ENCODE measurements at regions not wholly inside any gene's neighbourhood (a gene's known extent, or its start where the extent isn't known, plus 50 kb on each side); places are given as distances from the start of the nearest gene placed in this dataset.

- H3K27ac ChIP-seq, result no peak overlapping the region
- no peak for DNase-seq
- H3K9ac ChIP-seq (ENCODE audit: low read depth in 2 of 2, low read length in 2 of 2), result no peak overlapping the region
- no peak overlapping the region for H3K4me3 ChIP-seq
- intact Hi-C loops (cut with DNase I), result no loop called here
- H3K36me3 ChIP-seq, result no peaks in the 10 kb centered on the region
- no peaks in the 10 kb centered on the region for H3K27me3 ChIP-seq
- no peaks in the 10 kb centered on the region for H3K4me1 ChIP-seq
- no peak for TF ChIP-seq CTCF (IDR thresholded peaks at IDR 0.05)
- H3K9me3 ChIP-seq, result no peaks in the 10 kb centered on the region
These were observed 526.6 kb upstream of the SLIT2 start for GRCh38 chr4:19725130-19725529.

GRCh38 chr4:19722404-19722803 is 529.3 kb upstream of the SLIT2 start:
- Histone ChIP-seq H3K4me3 (no peak overlapping the region), H3K36me3 (no peaks in the 10 kb centered on the region), H3K9me3 (no peaks in the 10 kb centered on the region), H3K4me1 (no peaks in the 10 kb centered on the region), H3K27ac (no peak overlapping the region), H3K9ac (ENCODE audit: low read depth in 2 of 2, low read length in 2 of 2) (no peak overlapping the region), H3K27me3 (no peaks in the 10 kb centered on the region)
- DNase-seq, result no peak
- intact Hi-C loops (cut with DNase I), result no loop called here
- no peak for TF ChIP-seq CTCF (IDR thresholded peaks at IDR 0.05)

GRCh38 chr4:19721587-19721986 is 530.1 kb upstream of the SLIT2 start:
- intact Hi-C loops (cut with DNase I), result no loop called here
- Histone ChIP-seq H3K36me3 (no peaks in the 10 kb centered on the region), H3K27ac (no peak overlapping the region), H3K4me3 (no peak overlapping the region), H3K9ac (ENCODE audit: low read depth in 2 of 2, low read length in 2 of 2) (no peak overlapping the region), H3K4me1 (no peaks in the 10 kb centered on the region), H3K27me3 (no peaks in the 10 kb centered on the region), H3K9me3 (no peaks in the 10 kb centered on the region)
- no peak for TF ChIP-seq CTCF (IDR thresholded peaks at IDR 0.05)
- DNase-seq, result no peak

GRCh38 chr4:19720610-19721009 is 531.1 kb upstream of the SLIT2 start:
- TF ChIP-seq CTCF (IDR thresholded peaks at IDR 0.05), result no peak
- Histone ChIP-seq H3K4me1 (no peaks in the 10 kb centered on the region), H3K9ac (ENCODE audit: low read depth in 2 of 2, low read length in 2 of 2) (no peak overlapping the region), H3K27me3 (no peaks in the 10 kb centered on the region), H3K27ac (no peak overlapping the region), H3K4me3 (no peak overlapping the region), H3K36me3 (no peaks in the 10 kb centered on the region), H3K9me3 (no peaks in the 10 kb centered on the region)
- DNase-seq, result no peak
- intact Hi-C loops (cut with DNase I), result no loop called here

GRCh38 chr4:19720190-19720589 is 531.5 kb upstream of the SLIT2 start:
- no peaks in the 10 kb centered on the region for H3K36me3 ChIP-seq
- no peak overlapping the region for H3K27ac ChIP-seq
- no peak overlapping the region for H3K9ac ChIP-seq (ENCODE audit: low read depth in 2 of 2, low read length in 2 of 2)
- no peaks in the 10 kb centered on the region for H3K9me3 ChIP-seq
- H3K4me1 ChIP-seq, result no peaks in the 10 kb centered on the region
- no peak for DNase-seq
- intact Hi-C loops (cut with DNase I), result no loop called here
- no peak overlapping the region for H3K4me3 ChIP-seq
- no peaks in the 10 kb centered on the region for H3K27me3 ChIP-seq
- TF ChIP-seq CTCF (IDR thresholded peaks at IDR 0.05), result no peak

GRCh38 chr4:19711871-19712270 is 539.8 kb upstream of the SLIT2 start:
- Histone ChIP-seq H3K4me1 (no peaks in the 10 kb centered on the region), H3K27me3 (no peaks in the 10 kb centered on the region), H3K4me3 (no peak overlapping the region), H3K36me3 (no peaks in the 10 kb centered on the region), H3K9ac (ENCODE audit: low read depth in 2 of 2, low read length in 2 of 2) (no peak overlapping the region), H3K9me3 (no peaks in the 10 kb centered on the region), H3K27ac (no peak overlapping the region)
- DNase-seq, result no peak
- intact Hi-C loops (cut with DNase I), result no loop called here
- no peak for TF ChIP-seq CTCF (IDR thresholded peaks at IDR 0.05)

Data from colonic mucosa (tissue), 4 donors.